ENCODE measurements at regions not wholly inside any gene's neighbourhood (a gene's known extent, or its start where the extent isn't known, plus 50 kb on each side); places are given as distances from the start of the nearest gene placed in this dataset.

DNA sequence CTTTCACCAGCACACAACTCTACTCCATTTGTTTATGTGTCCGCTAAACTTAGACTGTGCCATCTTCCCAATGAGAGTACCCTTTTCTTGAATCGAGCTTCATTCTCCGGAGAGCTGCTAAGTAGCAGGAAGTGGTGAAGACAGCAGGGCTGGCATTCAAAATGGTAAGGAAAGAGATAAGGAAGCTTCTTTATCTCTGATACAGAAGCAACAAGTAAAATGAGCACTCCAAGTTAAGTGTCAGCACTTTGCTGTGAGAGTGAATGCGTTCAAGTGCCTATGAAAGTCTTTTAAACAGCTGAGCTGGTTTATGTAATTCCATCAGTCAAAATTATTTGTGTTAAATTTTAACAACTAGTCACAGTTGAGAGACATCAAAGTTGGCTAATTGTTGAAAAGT is 386.8 kb upstream of the PTPRD start:
- Histone ChIP-seq H3K27me3 (ENCODE audit: insufficient read depth, low read length) (no peaks in the 10 kb centered on the region), H3K36me3 (ENCODE audit: insufficient read depth, low read depth, low read length) (no peaks in the 10 kb centered on the region), H3K9ac (ENCODE audit: low read depth, low read length) (no peak overlapping the region), H3K4me3 (ENCODE audit: low read length) (no peak overlapping the region), H3K27ac (ENCODE audit: low read length) (no peak overlapping the region), H3K9me3 (ENCODE audit: insufficient read depth, low read depth, low read length) (no peaks in the 10 kb centered on the region), H3K4me1 (ENCODE audit: insufficient read depth, low read length) (no peaks in the 10 kb centered on the region)

- no peak overlapping the region for H3K9ac ChIP-seq (ENCODE audit: low read depth, low read length)
- H3K27ac ChIP-seq (ENCODE audit: low read length): no peak overlapping the region
- H3K36me3 ChIP-seq (ENCODE audit: insufficient read depth, low read depth, low read length): no peaks in the 10 kb centered on the region
- no peak overlapping the region for H3K4me3 ChIP-seq (ENCODE audit: low read length)
- no peaks in the 10 kb centered on the region for H3K9me3 ChIP-seq (ENCODE audit: insufficient read depth, low read depth, low read length)
- H3K27me3 ChIP-seq (ENCODE audit: insufficient read depth, low read length): no peaks in the 10 kb centered on the region
- H3K4me1 ChIP-seq (ENCODE audit: insufficient read depth, low read length): no peaks in the 10 kb centered on the region
Measured at GRCh38 chr9:11001546-11001945, 388.7 kb upstream of the PTPRD start.

- Histone ChIP-seq H3K27me3 (ENCODE audit: insufficient read depth, low read length) (no peaks in the 10 kb centered on the region), H3K9me3 (ENCODE audit: insufficient read depth, low read depth, low read length) (no peaks in the 10 kb centered on the region), H3K4me1 (ENCODE audit: insufficient read depth, low read length) (no peaks in the 10 kb centered on the region), H3K4me3 (ENCODE audit: low read length) (no peak overlapping the region), H3K9ac (ENCODE audit: low read depth, low read length) (no peak overlapping the region), H3K27ac (ENCODE audit: low read length) (no peak overlapping the region), H3K36me3 (ENCODE audit: insufficient read depth, low read depth, low read length) (no peaks in the 10 kb centered on the region)
Measured at GRCh38 chr9:11002705-11003104, 389.9 kb upstream of the PTPRD start.

DNA sequence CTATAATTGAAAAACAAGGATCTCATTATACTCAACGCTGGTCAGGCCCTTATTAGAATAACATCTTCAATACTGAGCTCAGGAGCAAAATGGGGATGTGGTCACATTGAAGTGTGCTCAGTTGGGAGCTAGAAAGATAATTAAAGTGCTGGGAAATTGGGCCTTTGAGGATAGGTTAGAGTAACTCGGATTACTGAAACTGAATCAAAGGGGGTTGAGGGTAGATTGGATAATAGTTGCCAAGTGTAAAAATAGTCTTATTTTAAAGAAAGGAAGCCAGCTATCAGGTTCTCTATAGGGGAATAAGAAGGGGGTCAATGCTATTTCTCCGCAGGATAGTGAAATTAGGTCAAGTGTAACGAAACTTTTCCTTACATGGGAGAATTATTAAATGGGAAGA is 391.0 kb upstream of the PTPRD start:
- Histone ChIP-seq H3K9ac (ENCODE audit: low read depth, low read length) (no peak overlapping the region), H3K27ac (ENCODE audit: low read length) (no peak overlapping the region), H3K36me3 (ENCODE audit: insufficient read depth, low read depth, low read length) (no peaks in the 10 kb centered on the region), H3K4me1 (ENCODE audit: insufficient read depth, low read length) (no peaks in the 10 kb centered on the region), H3K4me3 (ENCODE audit: low read length) (no peak overlapping the region), H3K9me3 (ENCODE audit: insufficient read depth, low read depth, low read length) (no peaks in the 10 kb centered on the region; the same call in 1 of the 2 replicates), H3K27me3 (ENCODE audit: insufficient read depth, low read length) (no peaks in the 10 kb centered on the region)

GRCh38 chr9:11011696-11012095 is 398.9 kb upstream of the PTPRD start:
- H3K9ac ChIP-seq (ENCODE audit: low read depth, low read length): no peak overlapping the region
- no peaks in the 10 kb centered on the region; the same call in 1 of the 2 replicates for H3K9me3 ChIP-seq (ENCODE audit: insufficient read depth, low read depth, low read length)
- no peaks in the 10 kb centered on the region for H3K27me3 ChIP-seq (ENCODE audit: insufficient read depth, low read length)
- no peaks in the 10 kb centered on the region for H3K4me1 ChIP-seq (ENCODE audit: insufficient read depth, low read length)
- H3K36me3 ChIP-seq (ENCODE audit: insufficient read depth, low read depth, low read length): no peaks in the 10 kb centered on the region
- no peak overlapping the region for H3K27ac ChIP-seq (ENCODE audit: low read length)
- no peak overlapping the region for H3K4me3 ChIP-seq (ENCODE audit: low read length)

DNA sequence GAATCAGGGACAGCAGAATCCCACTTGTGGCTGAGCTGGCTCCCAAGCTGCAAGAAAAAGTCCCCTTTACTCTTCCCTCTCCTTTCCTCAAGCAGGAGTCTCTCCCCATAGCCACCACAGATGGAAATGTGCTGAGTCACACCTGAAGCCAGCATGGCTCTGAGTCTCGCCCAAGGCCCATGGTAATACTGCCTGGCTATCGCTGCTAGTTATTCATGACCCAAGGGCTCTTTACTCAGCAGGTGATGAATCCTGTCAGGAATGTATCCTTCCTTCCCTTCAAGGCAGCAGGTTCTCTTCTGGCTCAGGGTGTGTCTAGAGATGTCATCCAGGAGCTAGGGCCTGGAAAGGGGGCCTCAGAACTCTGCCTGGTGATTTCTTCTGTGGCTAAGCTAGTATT is 403.3 kb upstream of the PTPRD start:
- Histone ChIP-seq H3K9ac (ENCODE audit: low read depth, low read length) (no peak overlapping the region), H3K9me3 (ENCODE audit: insufficient read depth, low read depth, low read length) (no peaks in the 10 kb centered on the region), H3K36me3 (ENCODE audit: insufficient read depth, low read depth, low read length) (no peaks in the 10 kb centered on the region), H3K27ac (ENCODE audit: low read length) (no peak overlapping the region), H3K4me3 (ENCODE audit: low read length) (no peak overlapping the region), H3K27me3 (ENCODE audit: insufficient read depth, low read length) (no peaks in the 10 kb centered on the region), H3K4me1 (ENCODE audit: insufficient read depth, low read length) (no peaks in the 10 kb centered on the region)

DNA sequence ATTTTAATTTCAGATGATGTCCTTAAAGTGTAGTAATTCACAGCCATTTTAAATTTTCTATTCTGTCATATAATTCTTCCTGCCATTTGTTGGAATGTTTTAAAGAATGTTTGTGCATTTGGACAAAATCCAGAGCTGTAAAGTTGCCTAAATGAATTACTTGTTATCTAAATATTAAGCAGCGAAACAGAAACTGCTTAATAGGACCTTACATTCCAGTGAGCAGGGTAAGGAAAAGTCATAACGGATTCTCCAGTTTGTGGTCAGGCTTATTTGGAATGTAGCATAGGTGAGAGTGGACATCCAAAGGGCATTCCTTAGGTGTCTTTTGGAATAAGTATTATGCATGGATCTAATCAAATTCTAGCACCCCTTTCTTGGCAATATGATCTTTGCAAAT is 410.4 kb upstream of the PTPRD start:
- no peak overlapping the region for H3K27ac ChIP-seq (ENCODE audit: low read length)
- no peaks in the 10 kb centered on the region for H3K4me1 ChIP-seq (ENCODE audit: insufficient read depth, low read length)
- H3K36me3 ChIP-seq (ENCODE audit: insufficient read depth, low read depth, low read length): no peaks in the 10 kb centered on the region
- no peaks in the 10 kb centered on the region for H3K9me3 ChIP-seq (ENCODE audit: insufficient read depth, low read depth, low read length)
- H3K4me3 ChIP-seq (ENCODE audit: low read length): no peak overlapping the region
- no peaks in the 10 kb centered on the region for H3K27me3 ChIP-seq (ENCODE audit: insufficient read depth, low read length)
- no peak overlapping the region for H3K9ac ChIP-seq (ENCODE audit: low read depth, low read length)

GRCh38 chr9:11025775-11026174 is 413.0 kb upstream of the PTPRD start:
- H3K4me1 ChIP-seq (ENCODE audit: insufficient read depth, low read length): no peaks in the 10 kb centered on the region
- H3K9ac ChIP-seq (ENCODE audit: low read depth, low read length): no peak overlapping the region
- no peak overlapping the region for H3K27ac ChIP-seq (ENCODE audit: low read length)
- no peaks in the 10 kb centered on the region for H3K27me3 ChIP-seq (ENCODE audit: insufficient read depth, low read length)
- H3K4me3 ChIP-seq (ENCODE audit: low read length): no peak overlapping the region
- no peaks in the 10 kb centered on the region for H3K36me3 ChIP-seq (ENCODE audit: insufficient read depth, low read depth, low read length)
- H3K9me3 ChIP-seq (ENCODE audit: insufficient read depth, low read depth, low read length): no peaks in the 10 kb centered on the region

GRCh38 chr9:11038366-11038765 is 425.6 kb upstream of the PTPRD start:
- peaks cover 9% of the 10 kb centered on the region for H3K4me1 ChIP-seq (ENCODE audit: insufficient read depth, low read length)
- no peak overlapping the region for H3K27ac ChIP-seq (ENCODE audit: low read length)
- no peak overlapping the region for H3K9ac ChIP-seq (ENCODE audit: low read depth, low read length)
- H3K36me3 ChIP-seq (ENCODE audit: insufficient read depth, low read depth, low read length): no peaks in the 10 kb centered on the region
- H3K4me3 ChIP-seq (ENCODE audit: low read length): no peak overlapping the region
- H3K27me3 ChIP-seq (ENCODE audit: insufficient read depth, low read length): no peaks in the 10 kb centered on the region
- H3K9me3 ChIP-seq (ENCODE audit: insufficient read depth, low read depth, low read length): no peaks in the 10 kb centered on the region

GRCh38 chr9:11039006-11039405 is 426.2 kb upstream of the PTPRD start:
- no peak overlapping the region for H3K9ac ChIP-seq (ENCODE audit: low read depth, low read length)
- no peaks in the 10 kb centered on the region for H3K36me3 ChIP-seq (ENCODE audit: insufficient read depth, low read depth, low read length)
- H3K27ac ChIP-seq (ENCODE audit: low read length): peak overlapping the region; percentile 19
- H3K27me3 ChIP-seq (ENCODE audit: insufficient read depth, low read length): no peaks in the 10 kb centered on the region
- no peaks in the 10 kb centered on the region for H3K9me3 ChIP-seq (ENCODE audit: insufficient read depth, low read depth, low read length)
- peaks cover 9% of the 10 kb centered on the region for H3K4me1 ChIP-seq (ENCODE audit: insufficient read depth, low read length)
- H3K4me3 ChIP-seq (ENCODE audit: low read length): no peak overlapping the region

GRCh38 chr9:11045589-11045988 is 432.8 kb upstream of the PTPRD start:
- H3K27me3 ChIP-seq (ENCODE audit: insufficient read depth, low read length): no peaks in the 10 kb centered on the region

GRCh38 chr9:11063263-11063662 is 450.5 kb upstream of the PTPRD start:
- H3K36me3 ChIP-seq (ENCODE audit: insufficient read depth, low read depth, low read length): no peaks in the 10 kb centered on the region
- H3K9ac ChIP-seq (ENCODE audit: low read depth, low read length): no peak overlapping the region
- H3K4me1 ChIP-seq (ENCODE audit: insufficient read depth, low read length): peaks cover 4% of the 10 kb centered on the region
- H3K27me3 ChIP-seq (ENCODE audit: insufficient read depth, low read length): no peaks in the 10 kb centered on the region
- H3K9me3 ChIP-seq (ENCODE audit: insufficient read depth, low read depth, low read length): no peaks in the 10 kb centered on the region
- no peak overlapping the region for H3K4me3 ChIP-seq (ENCODE audit: low read length)
- H3K27ac ChIP-seq (ENCODE audit: low read length): no peak overlapping the region

More at GRCh38 chr9:11045589-11045988, 432.8 kb upstream of the PTPRD start:
- Histone ChIP-seq H3K27ac (ENCODE audit: low read length) (no peak overlapping the region), H3K9ac (ENCODE audit: low read depth, low read length) (no peak overlapping the region), H3K36me3 (ENCODE audit: insufficient read depth, low read depth, low read length) (no peaks in the 10 kb centered on the region), H3K4me1 (ENCODE audit: insufficient read depth, low read length) (no peaks in the 10 kb centered on the region), H3K4me3 (ENCODE audit: low read length) (no peak overlapping the region), H3K9me3 (ENCODE audit: insufficient read depth, low read depth, low read length) (no peaks in the 10 kb centered on the region)

- no peak overlapping the region for H3K4me3 ChIP-seq (ENCODE audit: low read length)
- no peak overlapping the region for H3K27ac ChIP-seq (ENCODE audit: low read length)
- H3K9ac ChIP-seq (ENCODE audit: low read depth, low read length): no peak overlapping the region
- no peaks in the 10 kb centered on the region for H3K36me3 ChIP-seq (ENCODE audit: insufficient read depth, low read depth, low read length)
- no peaks in the 10 kb centered on the region for H3K27me3 ChIP-seq (ENCODE audit: insufficient read depth, low read length)
- H3K9me3 ChIP-seq (ENCODE audit: insufficient read depth, low read depth, low read length): no peaks in the 10 kb centered on the region
- H3K4me1 ChIP-seq (ENCODE audit: insufficient read depth, low read length): peaks cover 4% of the 10 kb centered on the region
Measured at GRCh38 chr9:11064909-11065308, 452.1 kb upstream of the PTPRD start.

Measured in iPS-20b (cell line).